ENCODE measurements at regions not wholly inside any gene's neighbourhood (a gene's known extent, or its start where the extent isn't known, plus 50 kb on each side); places are given as distances from the start of the nearest gene placed in this dataset.

- TF ChIP-seq, protein P1, sequence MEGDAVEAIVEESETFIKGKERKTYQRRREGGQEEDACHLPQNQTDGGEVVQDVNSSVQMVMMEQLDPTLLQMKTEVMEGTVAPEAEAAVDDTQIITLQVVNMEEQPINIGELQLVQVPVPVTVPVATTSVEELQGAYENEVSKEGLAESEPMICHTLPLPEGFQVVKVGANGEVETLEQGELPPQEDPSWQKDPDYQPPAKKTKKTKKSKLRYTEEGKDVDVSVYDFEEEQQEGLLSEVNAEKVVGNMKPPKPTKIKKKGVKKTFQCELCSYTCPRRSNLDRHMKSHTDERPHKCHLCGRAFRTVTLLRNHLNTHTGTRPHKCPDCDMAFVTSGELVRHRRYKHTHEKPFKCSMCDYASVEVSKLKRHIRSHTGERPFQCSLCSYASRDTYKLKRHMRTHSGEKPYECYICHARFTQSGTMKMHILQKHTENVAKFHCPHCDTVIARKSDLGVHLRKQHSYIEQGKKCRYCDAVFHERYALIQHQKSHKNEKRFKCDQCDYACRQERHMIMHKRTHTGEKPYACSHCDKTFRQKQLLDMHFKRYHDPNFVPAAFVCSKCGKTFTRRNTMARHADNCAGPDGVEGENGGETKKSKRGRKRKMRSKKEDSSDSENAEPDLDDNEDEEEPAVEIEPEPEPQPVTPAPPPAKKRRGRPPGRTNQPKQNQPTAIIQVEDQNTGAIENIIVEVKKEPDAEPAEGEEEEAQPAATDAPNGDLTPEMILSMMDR (IDR thresholded peaks at IDR 0.05; ENCODE audit: poor library complexity, severe bottlenecking), result no peak
- TF ChIP-seq EP300 (conservative IDR thresholded peaks at IDR 0.05; ENCODE audit: poor library complexity, severe bottlenecking), result no peak
Measured at GRCh38 chr12:131617179-131617578, 93.7 kb upstream of the SFSWAP start.

All from neural cell (in vitro differentiated cells).